ENCODE measurements at regions not wholly inside any gene's neighbourhood (a gene's known extent, or its start where the extent isn't known, plus 50 kb on each side); places are given as distances from the start of the nearest gene placed in this dataset.

DNA sequence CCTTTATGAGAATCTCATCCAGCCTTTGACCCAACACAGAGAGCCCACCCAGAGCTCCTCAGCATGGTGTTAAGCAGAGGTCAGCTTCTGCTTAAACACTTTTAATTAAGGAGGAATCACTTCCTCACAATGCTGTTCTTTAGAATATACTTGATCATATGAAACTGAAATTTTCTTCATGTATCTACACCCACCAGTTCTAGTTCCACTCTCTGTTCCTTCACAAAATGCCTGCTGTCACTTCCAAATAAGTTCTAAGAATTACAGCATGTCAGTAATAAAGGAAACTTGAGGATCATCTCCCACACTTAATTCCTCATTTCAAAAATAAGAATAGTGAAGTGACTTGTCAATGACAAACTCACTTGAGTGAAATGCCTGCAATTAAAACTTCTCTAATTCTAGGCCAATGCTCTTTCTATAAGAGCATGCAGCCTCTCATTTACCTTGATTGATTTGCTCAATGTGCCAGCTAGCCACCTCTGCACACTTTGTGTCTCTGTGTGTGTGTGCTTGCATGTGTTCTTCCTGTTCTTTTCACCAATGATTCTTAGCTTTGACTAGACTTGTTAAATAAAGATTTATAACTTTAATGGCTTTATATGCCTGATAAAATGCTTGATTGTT lies 356.3 kb downstream of the PLPP3 start:
- no peak overlapping the region for H2BK12ac ChIP-seq (ENCODE audit: insufficient read length, low read depth, low read length)
- H2AK5ac ChIP-seq (ENCODE audit: insufficient read length, low read length) = no peak overlapping the region
- Mint-ChIP-seq H3K9me3 (no peaks in the 10 kb centered on the region), H3K4me1 (peaks cover 11 to 14% of the 10 kb centered on the region in 2 experiments), H3K27ac (no peak overlapping the region), H3K36me3 (ENCODE audit: insufficient read depth in 1 of 3, low read depth in 3 of 3) (no peaks in the 10 kb centered on the region), H3K4me3 (no peak overlapping the region), H3K27me3 (ENCODE audit: low read depth) (no peaks in the 10 kb centered on the region)
- no peaks in the 10 kb centered on the region for H3K79me2 ChIP-seq (ENCODE audit: insufficient read depth, low read length)
- no peak overlapping the region for H2BK20ac ChIP-seq (ENCODE audit: low read depth, low read length, poor library complexity, severe bottlenecking)
- H3K18ac ChIP-seq (ENCODE audit: insufficient read length, low read depth, low read length) = no peak overlapping the region
- no peaks in the 10 kb centered on the region for H3K27me3 ChIP-seq (ENCODE audit: insufficient read depth, low read length)
- no peak overlapping the region for H3K4me2 ChIP-seq (ENCODE audit: insufficient read depth, insufficient read length, low read length)
- no peaks in the 10 kb centered on the region for H4K20me1 ChIP-seq (ENCODE audit: control insufficient read depth, insufficient read depth, insufficient read length)
- no peak overlapping the region for H2BK5ac ChIP-seq (ENCODE audit: insufficient read length, low read length)
- H3K79me1 ChIP-seq (ENCODE audit: insufficient read depth, low read depth, low read length, poor library complexity, severe bottlenecking) = no peaks in the 10 kb centered on the region
- H3K23me2 ChIP-seq (ENCODE audit: insufficient read length, low read depth, low read length, poor library complexity, severe bottlenecking) = no peaks in the 10 kb centered on the region
- H3K4ac ChIP-seq (ENCODE audit: low read depth, low read length) = no peak overlapping the region
- no peak overlapping the region for H2BK15ac ChIP-seq (ENCODE audit: low read depth, low read length)
- no peak overlapping the region for H3K56ac ChIP-seq (ENCODE audit: insufficient read length, low read depth, low read length)
- no peak overlapping the region for H3K27ac ChIP-seq (ENCODE audit: insufficient read length, low read depth, low read length)
- no peak overlapping the region for H3T11ph ChIP-seq (ENCODE audit: low read length)
- no peak overlapping the region for H4K5ac ChIP-seq (ENCODE audit: insufficient read length, low read depth, low read length)
- TF ChIP-seq, protein P1, sequence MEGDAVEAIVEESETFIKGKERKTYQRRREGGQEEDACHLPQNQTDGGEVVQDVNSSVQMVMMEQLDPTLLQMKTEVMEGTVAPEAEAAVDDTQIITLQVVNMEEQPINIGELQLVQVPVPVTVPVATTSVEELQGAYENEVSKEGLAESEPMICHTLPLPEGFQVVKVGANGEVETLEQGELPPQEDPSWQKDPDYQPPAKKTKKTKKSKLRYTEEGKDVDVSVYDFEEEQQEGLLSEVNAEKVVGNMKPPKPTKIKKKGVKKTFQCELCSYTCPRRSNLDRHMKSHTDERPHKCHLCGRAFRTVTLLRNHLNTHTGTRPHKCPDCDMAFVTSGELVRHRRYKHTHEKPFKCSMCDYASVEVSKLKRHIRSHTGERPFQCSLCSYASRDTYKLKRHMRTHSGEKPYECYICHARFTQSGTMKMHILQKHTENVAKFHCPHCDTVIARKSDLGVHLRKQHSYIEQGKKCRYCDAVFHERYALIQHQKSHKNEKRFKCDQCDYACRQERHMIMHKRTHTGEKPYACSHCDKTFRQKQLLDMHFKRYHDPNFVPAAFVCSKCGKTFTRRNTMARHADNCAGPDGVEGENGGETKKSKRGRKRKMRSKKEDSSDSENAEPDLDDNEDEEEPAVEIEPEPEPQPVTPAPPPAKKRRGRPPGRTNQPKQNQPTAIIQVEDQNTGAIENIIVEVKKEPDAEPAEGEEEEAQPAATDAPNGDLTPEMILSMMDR (conservative IDR thresholded peaks at IDR 0.05) = no peak
- no peaks in the 10 kb centered on the region for H3K9me3 ChIP-seq (ENCODE audit: control insufficient read depth, low read depth, low read length)
- no peak overlapping the region for H3K9ac ChIP-seq (ENCODE audit: extremely low read depth, insufficient read length, low read length)
- DNase-seq = no peak
- H4K8ac ChIP-seq (replicated peaks; ENCODE audit: insufficient read length, low read depth, low read length) = no peak overlapping the region
- no peak overlapping the region for H3K14ac ChIP-seq (ENCODE audit: insufficient read depth, low read length)
- H2BK120ac ChIP-seq (ENCODE audit: low read depth, low read length, poor library complexity, severe bottlenecking) = no peak overlapping the region
- H3K23ac ChIP-seq (ENCODE audit: insufficient read length, low read depth, low read length) = no peak overlapping the region
- H4K91ac ChIP-seq (ENCODE audit: insufficient read length, low read depth, low read length) = no peak overlapping the region
- H2AFZ ChIP-seq (ENCODE audit: low read length) = no peak overlapping the region
- no peaks in the 10 kb centered on the region for H3K4me1 ChIP-seq (ENCODE audit: insufficient read depth, low read length)

Measured in H9 (cell line).